Panc1 (cell line): ENCODE measurements at regions not wholly inside any gene's neighbourhood (a gene's known extent, or its start where the extent isn't known, plus 50 kb on each side); places are given as distances from the start of the nearest gene placed in this dataset.

ENCODE experiments used
- ATAC-seq: fragments of 200-7000 bp; cut with Tn5 transposase; 2 replicates; pipeline ENCODE4 v1.9.1; 2020; ENCODE audit warnings: mild to moderate bottlenecking, moderate library complexity
- BruUV-seq: library from RNA; stranded (reverse); fragments of 400-500 nt; replicated peaks from 2 replicates; lab custom pipeline; 2021; lab: Mats Ljungman, UMichigan
- CTCF ChIA-PET: fragments of 300-600 bp; sonication (Branson Sonifier 250); formaldehyde crosslinking; loops from one replicate; lab custom pipeline; 2022; ENCODE audit warnings: antibody characterized with exemption; lab: Charles Lee
- POLR2A ChIA-PET: fragments of 300-600 bp; sonication (Branson Sonifier 250); formaldehyde crosslinking; loops from one replicate; lab custom pipeline; 2022; ENCODE audit warnings: antibody characterized with exemption; lab: Charles Lee
- DNase-seq: peaks from one replicate; pipeline ENCODE4 v3.0.0-alpha.2; 2010; ENCODE audit warnings: low read depth, low spot score
- H3K27ac ChIP-seq: 2 replicates; pipeline ENCODE4 v1.5.1; 2011; ENCODE audit warnings: mild to moderate bottlenecking, low read length, inconsistent platforms
- H3K27me3 ChIP-seq: fragments of 200-500 bp; sonication (Bioruptor generic); 2 replicates; pipeline ENCODE4 v1.6.0; 2014; ENCODE audit warnings: low read length, inconsistent platforms; ENCODE audit not compliant: control insufficient read depth, insufficient read depth
- H3K36me3 ChIP-seq: fragments of 200-500 bp; sonication (Bioruptor generic); 2 replicates; pipeline ENCODE4 v1.5.1; 2014; ENCODE audit warnings: inconsistent platforms, mild to moderate bottlenecking, low read length, moderate library complexity; ENCODE audit not compliant: control insufficient read depth, insufficient read depth
- H3K4me1 ChIP-seq: 2 replicates; pipeline ENCODE4 v1.5.1; 2011; ENCODE audit warnings: inconsistent platforms, mild to moderate bottlenecking, low read length, moderate library complexity; ENCODE audit not compliant: control insufficient read depth, insufficient read depth
- H3K4me3 ChIP-seq, 2 experiments: 2 replicates each; pipeline ENCODE4 v1.5.1; 2011 to 2012; ENCODE audit warnings: low read depth in 2 of 2, low read length in 2 of 2, mild to moderate bottlenecking in 2 of 2, inconsistent platforms in 1 of 2, moderate library complexity in 1 of 2
- H3K9me3 ChIP-seq: fragments of 200-500 bp; sonication (Bioruptor generic); 2 replicates; pipeline ENCODE4 v1.5.1; 2014; ENCODE audit warnings: low read depth, mild to moderate bottlenecking, inconsistent platforms, low read length, moderate library complexity; ENCODE audit not compliant: control insufficient read depth, insufficient read depth
- POLR2AphosphoS5 ChIP-seq: IDR thresholded peaks from 2 replicates; pipeline ENCODE4 v1.6.1; 2012; ENCODE audit warnings: mild to moderate bottlenecking, low read depth, low read length, moderate library complexity
- SIN3A ChIP-seq: IDR thresholded peaks from 2 replicates; pipeline ENCODE4 v1.6.1; 2012; ENCODE audit warnings: low read depth, mild to moderate bottlenecking, low read length, moderate library complexity, borderline replicate concordance; ENCODE audit not compliant: insufficient read depth
- TCF7L2 ChIP-seq: IDR thresholded peaks from 2 replicates; pipeline ENCODE4 v1.6.1; 2011; ENCODE audit warnings: mild to moderate bottlenecking, low read depth, low read length, inconsistent platforms
- in situ Hi-C: cut with HindIII; loops from 2 replicates; pipeline ENCODE4 v1.10.0; 2016; ENCODE audit warnings: low sequenced_read_pairs, low pct_unique_long_range_greater_than_20kb
- intact Hi-C: fragments of 100-400 bp; cut with micrococcal nuclease; formaldehyde crosslinking; loops from one replicate; pipeline ENCODE4 v1.10.0; 2022; ENCODE audit not compliant: unreplicated experiment
- TF ChIP-seq, protein P1 (sequence below), 2 experiments: IDR thresholded peaks; 2 replicates each; pipeline ENCODE4 v1.6.1; 2011 to 2012; ENCODE audit warnings: low read depth in 2 of 2, control low read depth in 1 of 2, low read length in 1 of 2, mild to moderate bottlenecking in 1 of 2, moderate library complexity in 1 of 2; ENCODE audit not compliant: insufficient read depth in 1 of 2
- TF ChIP-seq, protein P2 (sequence below): fragments of 450-650 bp; IDR thresholded peaks from 2 replicates; pipeline ENCODE4 v1.5.1; 2017; ENCODE audit warnings: mild to moderate bottlenecking

DNA sequence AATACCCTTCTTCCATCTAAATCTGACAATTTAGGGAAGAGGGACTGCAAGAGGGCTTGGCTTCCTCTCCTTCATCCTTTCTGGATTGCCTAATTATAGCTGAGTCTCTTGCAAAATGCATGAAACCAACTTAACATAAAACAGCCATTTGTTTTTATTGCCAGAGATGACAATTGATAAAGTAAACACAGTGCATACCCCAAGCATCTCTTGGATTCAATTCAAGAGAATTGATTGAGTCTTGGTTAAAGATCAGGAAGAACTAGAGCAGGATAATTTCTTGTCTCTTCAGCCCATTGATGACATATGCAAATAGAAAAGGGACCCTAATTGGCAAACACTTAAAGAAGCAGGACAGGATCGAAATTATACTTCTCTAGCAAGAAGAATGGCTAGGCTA is 617.1 kb upstream of the PTBP2 start:
- H3K4me3 ChIP-seq = no peak overlapping the region
- no peaks in the 10 kb centered on the region for H3K9me3 ChIP-seq
- no TSS peak for BruUV-seq
- in situ Hi-C loops (no loop called here), intact Hi-C loops (no loop called here)
- H3K27me3 ChIP-seq = no peaks in the 10 kb centered on the region
- ChIA-PET POLR2A (no interaction called here), CTCF (no interaction called here)
- TF ChIP-seq, protein P1, sequence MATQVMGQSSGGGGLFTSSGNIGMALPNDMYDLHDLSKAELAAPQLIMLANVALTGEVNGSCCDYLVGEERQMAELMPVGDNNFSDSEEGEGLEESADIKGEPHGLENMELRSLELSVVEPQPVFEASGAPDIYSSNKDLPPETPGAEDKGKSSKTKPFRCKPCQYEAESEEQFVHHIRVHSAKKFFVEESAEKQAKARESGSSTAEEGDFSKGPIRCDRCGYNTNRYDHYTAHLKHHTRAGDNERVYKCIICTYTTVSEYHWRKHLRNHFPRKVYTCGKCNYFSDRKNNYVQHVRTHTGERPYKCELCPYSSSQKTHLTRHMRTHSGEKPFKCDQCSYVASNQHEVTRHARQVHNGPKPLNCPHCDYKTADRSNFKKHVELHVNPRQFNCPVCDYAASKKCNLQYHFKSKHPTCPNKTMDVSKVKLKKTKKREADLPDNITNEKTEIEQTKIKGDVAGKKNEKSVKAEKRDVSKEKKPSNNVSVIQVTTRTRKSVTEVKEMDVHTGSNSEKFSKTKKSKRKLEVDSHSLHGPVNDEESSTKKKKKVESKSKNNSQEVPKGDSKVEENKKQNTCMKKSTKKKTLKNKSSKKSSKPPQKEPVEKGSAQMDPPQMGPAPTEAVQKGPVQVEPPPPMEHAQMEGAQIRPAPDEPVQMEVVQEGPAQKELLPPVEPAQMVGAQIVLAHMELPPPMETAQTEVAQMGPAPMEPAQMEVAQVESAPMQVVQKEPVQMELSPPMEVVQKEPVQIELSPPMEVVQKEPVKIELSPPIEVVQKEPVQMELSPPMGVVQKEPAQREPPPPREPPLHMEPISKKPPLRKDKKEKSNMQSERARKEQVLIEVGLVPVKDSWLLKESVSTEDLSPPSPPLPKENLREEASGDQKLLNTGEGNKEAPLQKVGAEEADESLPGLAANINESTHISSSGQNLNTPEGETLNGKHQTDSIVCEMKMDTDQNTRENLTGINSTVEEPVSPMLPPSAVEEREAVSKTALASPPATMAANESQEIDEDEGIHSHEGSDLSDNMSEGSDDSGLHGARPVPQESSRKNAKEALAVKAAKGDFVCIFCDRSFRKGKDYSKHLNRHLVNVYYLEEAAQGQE (IDR thresholded peaks at IDR 0.05; ENCODE audit: insufficient read depth in 1 of 2, low read depth in 2 of 2, low read length in 1 of 2) = no peak
- TF ChIP-seq POLR2AphosphoS5 (no peak), TCF7L2 (no peak), SIN3A (no peak)
- TF ChIP-seq, protein P2, sequence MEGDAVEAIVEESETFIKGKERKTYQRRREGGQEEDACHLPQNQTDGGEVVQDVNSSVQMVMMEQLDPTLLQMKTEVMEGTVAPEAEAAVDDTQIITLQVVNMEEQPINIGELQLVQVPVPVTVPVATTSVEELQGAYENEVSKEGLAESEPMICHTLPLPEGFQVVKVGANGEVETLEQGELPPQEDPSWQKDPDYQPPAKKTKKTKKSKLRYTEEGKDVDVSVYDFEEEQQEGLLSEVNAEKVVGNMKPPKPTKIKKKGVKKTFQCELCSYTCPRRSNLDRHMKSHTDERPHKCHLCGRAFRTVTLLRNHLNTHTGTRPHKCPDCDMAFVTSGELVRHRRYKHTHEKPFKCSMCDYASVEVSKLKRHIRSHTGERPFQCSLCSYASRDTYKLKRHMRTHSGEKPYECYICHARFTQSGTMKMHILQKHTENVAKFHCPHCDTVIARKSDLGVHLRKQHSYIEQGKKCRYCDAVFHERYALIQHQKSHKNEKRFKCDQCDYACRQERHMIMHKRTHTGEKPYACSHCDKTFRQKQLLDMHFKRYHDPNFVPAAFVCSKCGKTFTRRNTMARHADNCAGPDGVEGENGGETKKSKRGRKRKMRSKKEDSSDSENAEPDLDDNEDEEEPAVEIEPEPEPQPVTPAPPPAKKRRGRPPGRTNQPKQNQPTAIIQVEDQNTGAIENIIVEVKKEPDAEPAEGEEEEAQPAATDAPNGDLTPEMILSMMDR = no peak
- ATAC-seq (no peak), DNase-seq (no peak)
- no peaks in the 10 kb centered on the region for H3K4me1 ChIP-seq
- no peaks in the 10 kb centered on the region for H3K36me3 ChIP-seq
- no peak overlapping the region for H3K27ac ChIP-seq

DNA sequence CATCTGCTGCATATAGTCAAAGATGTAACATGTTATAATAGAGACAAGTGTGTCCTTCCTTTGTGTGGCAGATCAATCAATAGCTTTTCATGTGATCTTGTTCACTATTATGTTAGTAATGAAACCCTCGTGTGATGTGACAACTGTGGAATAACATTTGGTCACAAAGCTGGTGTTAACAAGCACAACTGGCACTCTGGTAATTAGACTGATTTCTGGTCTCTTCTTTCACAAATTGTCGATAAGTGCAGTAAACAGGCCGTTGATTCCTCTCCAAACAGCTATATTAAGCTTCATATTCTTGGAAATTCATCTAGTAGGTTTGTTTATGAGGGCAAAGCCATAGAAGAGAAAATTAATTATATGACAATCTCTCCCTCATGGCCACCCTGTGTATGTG is 616.7 kb upstream of the PTBP2 start:
- in situ Hi-C loops = no loop called here
- ChIA-PET POLR2A (no interaction called here), CTCF (no interaction called here)
- intact Hi-C loops = no loop called here
- H3K27me3 ChIP-seq = no peaks in the 10 kb centered on the region
- ATAC-seq (no peak), DNase-seq (no peak)
- no peaks in the 10 kb centered on the region for H3K9me3 ChIP-seq
- H3K27ac ChIP-seq = no peak overlapping the region
- TF ChIP-seq SIN3A (no peak), TCF7L2 (no peak), POLR2AphosphoS5 (no peak)
- TF ChIP-seq, protein P1 (IDR thresholded peaks at IDR 0.05; ENCODE audit: insufficient read depth in 1 of 2, low read depth in 2 of 2, low read length in 1 of 2) = no peak
- TF ChIP-seq, protein P2 = no peak
- H3K4me3 ChIP-seq = no peak overlapping the region
- H3K36me3 ChIP-seq = no peaks in the 10 kb centered on the region
- no peaks in the 10 kb centered on the region for H3K4me1 ChIP-seq
- no TSS peak for BruUV-seq
